ENCODE measurements at regions not wholly inside any gene's neighbourhood (a gene's known extent, or its start where the extent isn't known, plus 50 kb on each side); places are given as distances from the start of the nearest gene placed in this dataset.

- TF ChIP-seq CHD7 (IDR thresholded peaks at IDR 0.05; ENCODE audit: insufficient replicate concordance, low read length) (no peak), BRCA1 (IDR thresholded peaks at IDR 0.05; ENCODE audit: low read depth, low read length) (no peak), SIRT6 (IDR thresholded peaks at IDR 0.05; ENCODE audit: low read length) (no peak)
Measured at GRCh38 chr4:141328560-141329173, 108.0 kb downstream of the ZNF330 start (continued).

All from H1 (cell line).